Astrocyte of the spinal cord (primary cell): ENCODE measurements at regions not wholly inside any gene's neighbourhood (a gene's known extent, or its start where the extent isn't known, plus 50 kb on each side); places are given as distances from the start of the nearest gene placed in this dataset.

ENCODE experiments used
- DNase-seq: peaks from one replicate; pipeline ENCODE4 v3.0.0; 2011; ENCODE audit warnings: low read depth, low spot score
- H3K4me3 ChIP-seq: 2 replicates; pipeline ENCODE4 v1.5.1; 2011; ENCODE audit warnings: low read depth, mild to moderate bottlenecking, low read length, moderate library complexity
- CTCF ChIP-seq: IDR thresholded peaks from 2 replicates; pipeline ENCODE4 v1.5.1; 2012; ENCODE audit warnings: low read depth, mild to moderate bottlenecking, low read length, inconsistent platforms
- in situ Hi-C: cut with HindIII; loops from 2 replicates; pipeline ENCODE4 v1.10.0; 2017; ENCODE audit warnings: low sequenced_read_pairs

GRCh38 chr4:12672303-12672702 is 811.8 kb downstream of the RAB28 start:
- no peak overlapping the region for H3K4me3 ChIP-seq
- in situ Hi-C loops, result no loop called here
- no peak for DNase-seq
- TF ChIP-seq CTCF, result no peak

GRCh38 chr4:12658146-12658545 is 826.0 kb downstream of the RAB28 start:
- in situ Hi-C loops, result no loop called here
- H3K4me3 ChIP-seq, result no peak overlapping the region
- DNase-seq, result no peak
- TF ChIP-seq CTCF, result no peak

GRCh38 chr4:12651876-12652275 is 832.3 kb downstream of the RAB28 start:
- H3K4me3 ChIP-seq, result no peak overlapping the region
- no peak for DNase-seq
- in situ Hi-C loops, result no loop called here
- TF ChIP-seq CTCF, result no peak

GRCh38 chr4:12645732-12646131 is 838.4 kb downstream of the RAB28 start:
- in situ Hi-C loops, result no loop called here
- no peak for TF ChIP-seq CTCF

GRCh38 chr4:12644261-12644660 is 839.9 kb downstream of the RAB28 start:
- in situ Hi-C loops, result no loop called here
- no peak for DNase-seq
- no peak overlapping the region for H3K4me3 ChIP-seq
- no peak for TF ChIP-seq CTCF

More at GRCh38 chr4:12645732-12646131, 838.4 kb downstream of the RAB28 start:
- no peak overlapping the region for H3K4me3 ChIP-seq
- no peak for DNase-seq

GRCh38 chr4:12636191-12636590 is 847.9 kb downstream of the RAB28 start:
- no peak overlapping the region for H3K4me3 ChIP-seq
- no peak for TF ChIP-seq CTCF
- no peak for DNase-seq
- in situ Hi-C loops, result no loop called here

GRCh38 chr4:12635629-12636028 is 848.5 kb downstream of the RAB28 start:
- in situ Hi-C loops, result no loop called here
- TF ChIP-seq CTCF, result no peak
- H3K4me3 ChIP-seq, result no peak overlapping the region
- DNase-seq, result no peak
